Neural crest cell (in vitro differentiated cells): ENCODE measurements at regions not wholly inside any gene's neighbourhood (a gene's known extent, or its start where the extent isn't known, plus 50 kb on each side); places are given as distances from the start of the nearest gene placed in this dataset.

ENCODE experiments used
- DNase-seq: peaks from one replicate; pipeline ENCODE4 v3.0.0; 2021; ENCODE audit warnings: low read depth, mixed read lengths, low spot score
- H3K27ac Mint-ChIP-seq: one replicate; pipeline ENCODE4 v1.8.0; 2021; ENCODE audit warnings: mild to moderate bottlenecking, mixed read lengths; ENCODE audit not compliant: unreplicated experiment
- H3K27me3 Mint-ChIP-seq: 2 replicates; pipeline ENCODE4 v1.8.0; 2021; ENCODE audit warnings: low read depth, mild to moderate bottlenecking, mixed read lengths
- H3K36me3 Mint-ChIP-seq: 2 replicates; pipeline ENCODE4 v1.8.0; 2021; ENCODE audit warnings: low read depth, mild to moderate bottlenecking, mixed read lengths
- H3K4me1 Mint-ChIP-seq: 2 replicates; pipeline ENCODE4 v1.8.0; 2021; ENCODE audit warnings: mixed read lengths
- H3K4me3 Mint-ChIP-seq: one replicate; pipeline ENCODE4 v1.8.0; 2021; ENCODE audit warnings: mild to moderate bottlenecking, mixed read lengths
- H3K9me3 Mint-ChIP-seq: 2 replicates; pipeline ENCODE4 v1.8.0; 2021; ENCODE audit warnings: mixed read lengths
- TF ChIP-seq, protein P1 (sequence below): fragments of 200-600 bp; sonication (generic); conservative IDR thresholded peaks from 2 replicates; pipeline ENCODE4 v1.5.0; 2021; ENCODE audit warnings: antibody characterized with exemption, mild to moderate bottlenecking

DNA sequence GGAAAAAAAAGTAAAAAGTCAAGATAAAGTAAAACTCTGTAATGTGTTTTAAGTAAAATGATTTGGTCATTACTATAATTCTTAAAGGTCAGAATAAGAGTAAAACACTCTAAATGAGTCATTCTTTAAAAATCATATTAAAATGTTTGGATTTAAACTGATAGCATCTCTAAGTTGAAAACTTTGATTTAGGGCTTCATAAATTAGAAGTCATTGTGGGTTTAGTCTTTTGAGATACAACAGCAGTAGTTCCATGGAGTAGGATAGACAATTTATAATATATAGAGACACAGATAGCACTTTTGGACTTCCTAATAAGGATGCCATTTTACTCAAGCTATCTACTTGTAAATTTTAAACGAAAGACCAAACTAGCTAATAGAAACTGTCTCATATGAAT is 77.1 kb upstream of the PABPC4L start:
- no peak for DNase-seq
- Mint-ChIP-seq H3K27ac (no peak overlapping the region), H3K9me3 (peaks cover 3% of the 10 kb centered on the region), H3K36me3 (no peaks in the 10 kb centered on the region), H3K27me3 (no peaks in the 10 kb centered on the region), H3K4me1 (no peaks in the 10 kb centered on the region), H3K4me3 (no peak overlapping the region)
- TF ChIP-seq, protein P1, sequence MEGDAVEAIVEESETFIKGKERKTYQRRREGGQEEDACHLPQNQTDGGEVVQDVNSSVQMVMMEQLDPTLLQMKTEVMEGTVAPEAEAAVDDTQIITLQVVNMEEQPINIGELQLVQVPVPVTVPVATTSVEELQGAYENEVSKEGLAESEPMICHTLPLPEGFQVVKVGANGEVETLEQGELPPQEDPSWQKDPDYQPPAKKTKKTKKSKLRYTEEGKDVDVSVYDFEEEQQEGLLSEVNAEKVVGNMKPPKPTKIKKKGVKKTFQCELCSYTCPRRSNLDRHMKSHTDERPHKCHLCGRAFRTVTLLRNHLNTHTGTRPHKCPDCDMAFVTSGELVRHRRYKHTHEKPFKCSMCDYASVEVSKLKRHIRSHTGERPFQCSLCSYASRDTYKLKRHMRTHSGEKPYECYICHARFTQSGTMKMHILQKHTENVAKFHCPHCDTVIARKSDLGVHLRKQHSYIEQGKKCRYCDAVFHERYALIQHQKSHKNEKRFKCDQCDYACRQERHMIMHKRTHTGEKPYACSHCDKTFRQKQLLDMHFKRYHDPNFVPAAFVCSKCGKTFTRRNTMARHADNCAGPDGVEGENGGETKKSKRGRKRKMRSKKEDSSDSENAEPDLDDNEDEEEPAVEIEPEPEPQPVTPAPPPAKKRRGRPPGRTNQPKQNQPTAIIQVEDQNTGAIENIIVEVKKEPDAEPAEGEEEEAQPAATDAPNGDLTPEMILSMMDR, result no peak

- no peak overlapping the region for H3K27ac Mint-ChIP-seq
- no peaks in the 10 kb centered on the region for H3K4me1 Mint-ChIP-seq
- H3K4me3 Mint-ChIP-seq, result no peak overlapping the region
- H3K27me3 Mint-ChIP-seq, result no peaks in the 10 kb centered on the region
- H3K9me3 Mint-ChIP-seq, result no peaks in the 10 kb centered on the region
- TF ChIP-seq, protein P1, result no peak
- DNase-seq, result no peak
- no peaks in the 10 kb centered on the region for H3K36me3 Mint-ChIP-seq
Observed at GRCh38 chr4:134276476-134276875, 74.9 kb upstream of the PABPC4L start.

- Mint-ChIP-seq H3K4me3 (no peak overlapping the region), H3K36me3 (peaks cover 7% of the 10 kb centered on the region), H3K27ac (no peak overlapping the region), H3K4me1 (no peaks in the 10 kb centered on the region), H3K9me3 (peaks cover 15% of the 10 kb centered on the region), H3K27me3 (no peaks in the 10 kb centered on the region)
- DNase-seq, result no peak
- TF ChIP-seq, protein P1, result no peak
Observed at GRCh38 chr4:134260126-134260525, 58.5 kb upstream of the PABPC4L start.
